ENCODE measurements at regions not wholly inside any gene's neighbourhood (a gene's known extent, or its start where the extent isn't known, plus 50 kb on each side); places are given as distances from the start of the nearest gene placed in this dataset.

DNA sequence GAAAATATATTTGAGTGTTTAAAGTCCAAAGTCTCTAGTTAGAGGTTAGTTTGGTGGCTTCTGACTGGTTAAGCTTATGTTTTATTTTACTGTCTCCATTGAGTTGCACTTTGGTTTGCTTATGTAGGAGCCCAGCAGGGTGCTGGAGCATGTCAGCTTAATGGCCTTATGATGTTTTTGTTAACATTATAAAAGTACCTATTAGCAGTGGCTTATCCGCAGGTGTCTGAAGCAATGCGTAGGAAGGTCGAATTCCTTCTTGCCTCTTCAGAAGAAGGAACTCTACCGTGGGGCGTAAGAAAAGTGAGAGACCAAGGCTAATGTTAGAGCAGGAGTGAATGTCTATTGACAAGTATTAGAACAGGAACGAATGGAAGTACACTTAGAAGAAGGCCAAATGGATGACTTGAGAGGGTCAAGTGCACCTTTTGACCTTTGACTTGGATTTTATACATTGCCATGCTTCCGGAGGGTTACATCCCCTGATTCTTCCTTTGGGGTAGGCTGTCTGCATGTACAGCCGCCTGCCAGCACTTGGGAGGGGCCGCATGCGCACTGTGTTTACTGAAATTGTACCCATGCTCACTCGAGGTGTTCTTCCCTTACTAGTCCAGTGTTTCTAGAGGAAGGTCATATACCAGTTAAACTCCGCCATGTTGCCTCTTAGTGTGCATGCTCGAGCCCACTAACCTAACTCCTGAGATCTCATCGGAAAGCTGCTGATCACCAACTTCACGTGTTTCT lies 793.9 kb upstream of the PCDH9 start:
- Histone ChIP-seq H3K27me3 (ENCODE audit: insufficient read depth, low read length) (no peaks in the 10 kb centered on the region), H3K9me3 (ENCODE audit: low read length) (no peaks in the 10 kb centered on the region), H3K4me1 (ENCODE audit: insufficient read depth, low read length) (peaks cover 3% of the 10 kb centered on the region), H3K4me3 (ENCODE audit: low read length) (no peak overlapping the region), H3K36me3 (ENCODE audit: insufficient read depth, low read length) (no peaks in the 10 kb centered on the region), H2AFZ (ENCODE audit: low read depth, low read length) (no peak overlapping the region)

DNA sequence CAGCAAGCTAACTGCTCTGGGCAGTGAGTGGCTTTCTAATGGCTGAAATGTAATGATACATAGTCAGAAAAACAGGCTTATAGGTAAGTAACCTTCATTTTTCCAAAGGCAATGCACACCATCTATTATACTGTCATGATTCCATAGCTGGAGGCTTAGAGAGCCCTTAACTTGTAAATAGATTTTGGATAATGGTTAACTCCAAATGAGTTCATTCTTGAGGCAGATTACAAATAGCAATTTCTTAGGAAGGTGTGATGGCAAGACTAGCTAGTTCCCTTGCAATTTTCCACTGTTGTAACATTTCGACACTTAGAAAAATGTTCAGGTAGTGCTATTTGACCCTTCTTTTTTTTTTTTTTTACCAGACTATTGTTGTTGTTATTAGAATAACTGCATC lies 789.8 kb upstream of the PCDH9 start:
- Histone ChIP-seq H3K4me1 (ENCODE audit: insufficient read depth, low read length) (no peaks in the 10 kb centered on the region), H2AFZ (ENCODE audit: low read depth, low read length) (no peak overlapping the region), H3K27me3 (ENCODE audit: insufficient read depth, low read length) (no peaks in the 10 kb centered on the region), H3K9me3 (ENCODE audit: low read length) (no peaks in the 10 kb centered on the region), H3K4me3 (ENCODE audit: low read length) (no peak overlapping the region), H3K36me3 (ENCODE audit: insufficient read depth, low read length) (no peaks in the 10 kb centered on the region)

DNA sequence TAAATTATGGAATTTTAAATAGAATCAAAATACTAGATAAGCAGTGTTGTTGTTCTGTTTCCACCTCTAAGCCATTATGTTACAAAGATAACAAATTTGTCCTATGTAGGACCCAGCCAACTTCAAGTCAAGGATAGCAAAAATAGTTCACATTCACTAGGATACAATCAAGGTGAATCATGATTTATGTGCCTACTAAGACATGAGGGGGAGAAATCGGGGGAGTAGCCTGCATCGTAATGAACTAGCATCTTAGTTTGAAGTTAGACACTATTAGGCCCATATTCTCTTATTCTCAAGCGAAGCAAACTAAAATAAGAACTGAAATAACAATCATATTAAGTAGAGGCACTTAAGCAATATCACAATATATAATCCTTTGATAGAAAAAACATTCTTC lies 779.4 kb upstream of the PCDH9 start:
- H3K36me3 ChIP-seq (ENCODE audit: insufficient read depth, low read length) = no peaks in the 10 kb centered on the region
- H3K4me3 ChIP-seq (ENCODE audit: low read length) = no peak overlapping the region
- no peaks in the 10 kb centered on the region for H3K4me1 ChIP-seq (ENCODE audit: insufficient read depth, low read length)
- no peak overlapping the region for H2AFZ ChIP-seq (ENCODE audit: low read depth, low read length)
- H3K9me3 ChIP-seq (ENCODE audit: low read length) = no peaks in the 10 kb centered on the region
- H3K27me3 ChIP-seq (ENCODE audit: insufficient read depth, low read length) = no peaks in the 10 kb centered on the region

- Histone ChIP-seq H3K9me3 (ENCODE audit: low read length) (no peaks in the 10 kb centered on the region), H3K4me3 (ENCODE audit: low read length) (no peak overlapping the region), H2AFZ (ENCODE audit: low read depth, low read length) (no peak overlapping the region), H3K36me3 (ENCODE audit: insufficient read depth, low read length) (no peaks in the 10 kb centered on the region), H3K4me1 (ENCODE audit: insufficient read depth, low read length) (no peaks in the 10 kb centered on the region), H3K27me3 (ENCODE audit: insufficient read depth, low read length) (no peaks in the 10 kb centered on the region)
Measured at GRCh38 chr13:68007576-68007975, 777.4 kb upstream of the PCDH9 start.

DNA sequence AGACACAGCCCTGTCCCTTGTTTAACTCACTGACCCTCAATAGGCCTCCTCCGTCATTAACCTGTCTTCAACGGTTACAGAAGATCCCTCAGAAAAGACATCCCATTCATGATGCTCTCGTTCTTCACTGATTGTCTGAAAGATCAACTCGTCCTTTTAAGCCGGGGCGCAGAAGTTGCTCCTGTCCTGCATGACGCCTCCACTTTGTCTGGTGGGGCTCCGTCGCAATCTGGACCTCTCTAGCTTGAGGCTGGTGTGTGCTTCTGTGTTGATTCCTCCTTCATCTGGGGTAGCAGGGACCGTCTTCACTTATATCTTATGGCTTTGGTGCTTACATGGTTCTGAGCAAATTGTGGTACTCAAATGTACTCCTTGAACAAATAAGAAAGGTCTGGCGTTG lies 766.0 kb upstream of the PCDH9 start:
- H2AFZ ChIP-seq (ENCODE audit: low read depth, low read length) = no peak overlapping the region
- H3K4me1 ChIP-seq (ENCODE audit: insufficient read depth, low read length) = no peaks in the 10 kb centered on the region
- no peaks in the 10 kb centered on the region for H3K9me3 ChIP-seq (ENCODE audit: low read length)
- H3K27me3 ChIP-seq (ENCODE audit: insufficient read depth, low read length) = no peaks in the 10 kb centered on the region
- H3K4me3 ChIP-seq (ENCODE audit: low read length) = no peak overlapping the region
- no peaks in the 10 kb centered on the region for H3K36me3 ChIP-seq (ENCODE audit: insufficient read depth, low read length)

GRCh38 chr13:67990868-67991267 lies 760.7 kb upstream of the PCDH9 start:
- H3K4me1 ChIP-seq (ENCODE audit: insufficient read depth, low read length) = no peaks in the 10 kb centered on the region
- no peaks in the 10 kb centered on the region for H3K9me3 ChIP-seq (ENCODE audit: low read length)
- no peaks in the 10 kb centered on the region for H3K36me3 ChIP-seq (ENCODE audit: insufficient read depth, low read length)
- H3K27me3 ChIP-seq (ENCODE audit: insufficient read depth, low read length) = no peaks in the 10 kb centered on the region
- H3K4me3 ChIP-seq (ENCODE audit: low read length) = no peak overlapping the region
- H2AFZ ChIP-seq (ENCODE audit: low read depth, low read length) = no peak overlapping the region

GRCh38 chr13:67986234-67986633 lies 756.1 kb upstream of the PCDH9 start:
- Histone ChIP-seq H3K36me3 (ENCODE audit: insufficient read depth, low read length) (no peaks in the 10 kb centered on the region), H3K9me3 (ENCODE audit: low read length) (peaks cover 2% of the 10 kb centered on the region), H3K27me3 (ENCODE audit: insufficient read depth, low read length) (no peaks in the 10 kb centered on the region), H2AFZ (ENCODE audit: low read depth, low read length) (no peak overlapping the region), H3K4me1 (ENCODE audit: insufficient read depth, low read length) (no peaks in the 10 kb centered on the region), H3K4me3 (ENCODE audit: low read length) (no peak overlapping the region)

DNA sequence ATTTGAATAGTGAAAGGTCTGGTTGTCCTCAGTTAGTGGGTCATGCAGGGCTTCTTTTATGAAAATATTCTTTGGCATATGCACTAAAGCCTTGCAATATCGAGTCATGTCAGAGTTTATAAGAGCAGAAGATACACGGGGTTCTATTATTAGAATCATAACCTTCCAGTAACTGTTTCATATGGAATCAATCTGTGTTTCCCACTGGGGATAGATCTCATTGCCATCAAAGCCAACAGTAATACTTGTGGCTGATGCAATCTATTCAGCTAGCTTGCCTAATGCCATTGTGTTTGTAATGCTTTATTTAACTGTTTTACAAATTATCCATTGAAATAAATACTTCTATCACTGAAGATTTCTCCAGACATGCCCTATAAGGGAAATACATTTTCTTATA lies 746.9 kb upstream of the PCDH9 start:
- Histone ChIP-seq H2AFZ (ENCODE audit: low read depth, low read length) (no peak overlapping the region), H3K4me1 (ENCODE audit: insufficient read depth, low read length) (no peaks in the 10 kb centered on the region), H3K4me3 (ENCODE audit: low read length) (no peak overlapping the region), H3K27me3 (ENCODE audit: insufficient read depth, low read length) (no peaks in the 10 kb centered on the region), H3K9me3 (ENCODE audit: low read length) (peaks cover 2% of the 10 kb centered on the region), H3K36me3 (ENCODE audit: insufficient read depth, low read length) (no peaks in the 10 kb centered on the region)

DNA sequence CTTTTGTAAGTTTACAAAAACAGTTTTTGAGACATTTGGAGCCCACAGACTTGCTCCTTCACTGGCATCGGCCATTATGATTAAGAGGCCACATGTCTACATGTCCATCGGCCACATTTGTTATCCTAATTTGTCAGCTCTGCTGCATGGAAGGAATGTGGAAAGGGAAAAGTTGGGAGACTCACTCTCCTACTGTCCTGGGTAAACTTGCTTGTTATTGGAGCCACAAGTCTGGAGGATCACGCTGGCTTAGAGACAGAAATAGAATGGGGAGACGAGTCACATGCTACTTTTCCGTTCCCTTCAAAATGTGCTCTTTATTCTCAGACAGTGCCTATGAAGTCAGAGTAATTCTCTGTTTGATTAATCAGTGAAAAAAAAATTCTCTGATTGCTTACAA lies 741.2 kb upstream of the PCDH9 start:
- no peak overlapping the region for H2AFZ ChIP-seq (ENCODE audit: low read depth, low read length)
- H3K4me3 ChIP-seq (ENCODE audit: low read length) = no peak overlapping the region
- no peaks in the 10 kb centered on the region for H3K4me1 ChIP-seq (ENCODE audit: insufficient read depth, low read length)
- H3K36me3 ChIP-seq (ENCODE audit: insufficient read depth, low read length) = no peaks in the 10 kb centered on the region
- no peaks in the 10 kb centered on the region for H3K9me3 ChIP-seq (ENCODE audit: low read length)
- no peaks in the 10 kb centered on the region for H3K27me3 ChIP-seq (ENCODE audit: insufficient read depth, low read length)

- Histone ChIP-seq H3K4me1 (ENCODE audit: insufficient read depth, low read length) (peaks cover 14% of the 10 kb centered on the region), H3K36me3 (ENCODE audit: insufficient read depth, low read length) (no peaks in the 10 kb centered on the region), H3K27me3 (ENCODE audit: insufficient read depth, low read length) (no peaks in the 10 kb centered on the region), H3K4me3 (ENCODE audit: low read length) (no peak overlapping the region), H3K9me3 (ENCODE audit: low read length) (no peaks in the 10 kb centered on the region), H2AFZ (ENCODE audit: low read depth, low read length) (no peak overlapping the region)
Measured at GRCh38 chr13:67967031-67967430, 736.9 kb upstream of the PCDH9 start.

GRCh38 chr13:67966065-67966464 lies 735.9 kb upstream of the PCDH9 start:
- H3K4me1 ChIP-seq (ENCODE audit: insufficient read depth, low read length) = peaks cover 14% of the 10 kb centered on the region
- no peak overlapping the region for H2AFZ ChIP-seq (ENCODE audit: low read depth, low read length)
- no peaks in the 10 kb centered on the region for H3K36me3 ChIP-seq (ENCODE audit: insufficient read depth, low read length)
- no peaks in the 10 kb centered on the region for H3K27me3 ChIP-seq (ENCODE audit: insufficient read depth, low read length)
- no peak overlapping the region for H3K4me3 ChIP-seq (ENCODE audit: low read length)
- H3K9me3 ChIP-seq (ENCODE audit: low read length) = no peaks in the 10 kb centered on the region

GRCh38 chr13:67964986-67965385 lies 734.9 kb upstream of the PCDH9 start:
- Histone ChIP-seq H3K27me3 (ENCODE audit: insufficient read depth, low read length) (no peaks in the 10 kb centered on the region), H3K4me1 (ENCODE audit: insufficient read depth, low read length) (peaks cover 14% of the 10 kb centered on the region), H3K36me3 (ENCODE audit: insufficient read depth, low read length) (no peaks in the 10 kb centered on the region), H3K4me3 (ENCODE audit: low read length) (no peak overlapping the region), H3K9me3 (ENCODE audit: low read length) (no peaks in the 10 kb centered on the region), H2AFZ (ENCODE audit: low read depth, low read length) (no peak overlapping the region)

GRCh38 chr13:67964091-67964490 lies 734.0 kb upstream of the PCDH9 start:
- Histone ChIP-seq H3K4me1 (ENCODE audit: insufficient read depth, low read length) (peaks cover 14% of the 10 kb centered on the region), H3K4me3 (ENCODE audit: low read length) (no peak overlapping the region), H2AFZ (ENCODE audit: low read depth, low read length) (no peak overlapping the region), H3K36me3 (ENCODE audit: insufficient read depth, low read length) (no peaks in the 10 kb centered on the region), H3K27me3 (ENCODE audit: insufficient read depth, low read length) (no peaks in the 10 kb centered on the region), H3K9me3 (ENCODE audit: low read length) (no peaks in the 10 kb centered on the region)

GRCh38 chr13:67961331-67961730 lies 731.2 kb upstream of the PCDH9 start:
- Histone ChIP-seq H3K27me3 (ENCODE audit: insufficient read depth, low read length) (no peaks in the 10 kb centered on the region), H3K4me1 (ENCODE audit: insufficient read depth, low read length) (peaks cover 14% of the 10 kb centered on the region), H3K36me3 (ENCODE audit: insufficient read depth, low read length) (no peaks in the 10 kb centered on the region), H3K9me3 (ENCODE audit: low read length) (no peaks in the 10 kb centered on the region), H3K4me3 (ENCODE audit: low read length) (no peak overlapping the region), H2AFZ (ENCODE audit: low read depth, low read length) (no peak overlapping the region)

Measured in neuron (in vitro differentiated cells).